ENCODE measurements at regions not wholly inside any gene's neighbourhood (a gene's known extent, or its start where the extent isn't known, plus 50 kb on each side); places are given as distances from the start of the nearest gene placed in this dataset.
"Not testable (repeated sequence)": the region's sequence is repeated elsewhere in the genome, so short reads cannot be mapped to it uniquely, and the experiment has no call there.

DNA sequence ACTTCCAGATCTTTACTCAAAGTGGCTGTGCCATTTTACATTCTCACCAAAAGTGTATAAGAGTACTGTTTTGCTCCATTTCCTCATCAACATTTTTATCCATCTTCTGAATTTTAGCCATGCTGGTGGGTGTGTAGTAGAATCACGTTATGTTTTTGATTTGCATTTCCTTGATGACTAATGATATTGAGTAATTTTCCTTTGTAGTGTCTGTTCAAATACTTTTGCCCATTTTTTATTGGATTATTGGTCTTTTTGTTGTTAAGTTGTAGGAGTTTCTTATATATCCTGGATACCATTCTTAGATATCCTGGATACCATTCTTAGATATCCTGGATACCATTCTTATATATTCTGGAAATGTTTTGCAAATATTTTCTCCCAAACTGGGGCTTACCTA is 344.9 kb downstream of the LRRC3B start:
- DNase-seq: no peak

DNA sequence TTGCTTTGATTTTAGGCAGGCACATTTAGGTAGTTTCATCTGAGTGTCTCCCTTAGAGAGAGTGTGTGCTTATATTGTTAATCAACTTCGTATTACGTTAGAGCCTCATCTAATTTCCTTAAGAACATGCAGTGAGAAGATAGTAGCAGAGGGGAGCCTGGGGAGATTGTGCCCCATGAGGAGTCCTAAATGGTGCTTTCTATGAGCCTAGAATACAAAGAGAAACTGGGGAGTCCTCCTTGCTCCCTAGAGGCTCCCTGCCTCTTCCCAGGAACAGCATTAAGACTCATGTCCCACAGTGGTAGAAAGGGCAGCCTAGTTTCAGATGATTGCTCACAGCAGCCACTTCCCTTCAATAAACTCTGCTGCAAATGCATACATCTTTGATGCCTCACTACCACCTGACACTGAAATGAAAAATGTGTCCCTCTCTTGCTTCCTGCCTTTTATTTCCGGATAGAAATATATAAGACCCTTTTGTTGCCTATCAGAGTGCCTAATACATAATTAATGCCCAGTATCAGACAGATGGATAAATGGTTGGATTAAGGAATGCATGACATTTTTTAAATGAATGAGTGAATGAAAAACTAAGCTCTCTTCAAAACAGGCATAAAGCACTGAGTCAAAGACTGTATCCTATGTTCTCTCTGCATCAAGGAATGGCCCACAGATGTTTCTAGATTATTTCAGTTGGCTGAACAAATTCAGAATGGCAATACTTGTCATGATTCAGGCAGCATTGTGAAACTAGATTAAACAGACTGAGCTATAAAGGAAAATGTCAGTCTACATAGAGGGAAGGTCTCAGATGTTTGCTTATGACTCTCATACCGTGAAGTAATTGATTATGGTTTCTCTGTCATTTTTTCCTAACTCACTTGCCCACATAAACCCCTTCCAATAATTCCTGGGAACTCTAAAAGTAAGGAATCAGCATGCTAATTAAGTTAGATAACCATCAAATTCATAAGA is 362.1 kb downstream of the LRRC3B start:
- no peak for DNase-seq

DNA sequence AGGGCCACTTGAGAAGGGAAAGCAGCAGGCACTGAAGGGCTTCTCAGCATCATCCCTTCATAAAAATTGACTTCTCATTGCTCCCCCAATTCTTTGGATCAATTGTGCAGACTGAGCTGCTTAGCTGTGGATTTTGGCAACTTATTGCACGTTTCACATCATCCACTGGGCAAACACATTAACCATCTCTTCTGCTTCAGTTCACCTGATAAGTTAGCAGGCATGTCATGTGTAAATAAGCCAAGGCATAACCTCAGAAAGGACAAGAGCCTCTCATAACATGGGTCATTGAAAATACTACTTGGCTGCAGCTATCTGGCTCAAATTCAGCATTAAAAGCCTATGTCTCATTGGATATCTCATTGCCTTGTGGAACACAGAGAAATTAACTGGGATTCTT is 366.5 kb downstream of the LRRC3B start:
- no peak for DNase-seq

DNA sequence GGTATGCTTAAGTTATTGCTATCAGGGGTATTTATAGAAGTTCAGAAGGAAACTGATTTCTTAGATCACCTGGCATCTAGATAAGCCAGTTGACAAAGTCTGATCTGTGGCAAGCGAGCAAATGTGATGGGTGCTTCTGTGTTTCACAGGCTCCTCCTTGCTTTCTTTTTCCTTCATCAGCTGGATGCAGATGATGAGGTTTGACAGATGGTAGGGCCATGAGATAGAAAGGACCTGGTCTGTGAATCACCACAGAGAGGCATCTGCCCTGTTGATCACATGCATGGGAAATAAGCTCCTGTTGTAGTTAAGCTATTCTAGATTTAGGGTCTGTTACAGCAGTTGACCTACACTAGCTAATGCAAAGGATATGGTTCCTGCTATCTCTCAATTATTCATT is 372.0 kb downstream of the NEK10 start:
- no peak for DNase-seq

DNA sequence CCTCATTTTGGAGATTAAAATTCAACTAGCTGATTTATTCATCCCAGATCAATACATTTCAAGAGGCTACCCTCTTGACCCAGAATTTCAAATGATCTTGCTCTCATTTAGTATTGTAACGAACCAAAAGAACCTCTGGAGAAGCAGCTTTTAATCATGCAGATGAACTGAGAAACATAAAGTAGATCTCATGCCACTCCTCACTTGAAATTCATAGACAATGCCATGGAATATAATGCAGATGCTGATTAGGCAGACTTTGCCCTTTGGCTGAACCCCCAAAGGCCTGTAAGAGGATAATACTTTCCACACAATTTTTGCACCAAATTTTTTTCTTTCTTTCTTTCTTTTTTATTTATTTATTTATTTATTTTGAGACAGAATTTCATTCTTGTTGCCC is 358.3 kb downstream of the NEK10 start:
- no peak for DNase-seq

DNA sequence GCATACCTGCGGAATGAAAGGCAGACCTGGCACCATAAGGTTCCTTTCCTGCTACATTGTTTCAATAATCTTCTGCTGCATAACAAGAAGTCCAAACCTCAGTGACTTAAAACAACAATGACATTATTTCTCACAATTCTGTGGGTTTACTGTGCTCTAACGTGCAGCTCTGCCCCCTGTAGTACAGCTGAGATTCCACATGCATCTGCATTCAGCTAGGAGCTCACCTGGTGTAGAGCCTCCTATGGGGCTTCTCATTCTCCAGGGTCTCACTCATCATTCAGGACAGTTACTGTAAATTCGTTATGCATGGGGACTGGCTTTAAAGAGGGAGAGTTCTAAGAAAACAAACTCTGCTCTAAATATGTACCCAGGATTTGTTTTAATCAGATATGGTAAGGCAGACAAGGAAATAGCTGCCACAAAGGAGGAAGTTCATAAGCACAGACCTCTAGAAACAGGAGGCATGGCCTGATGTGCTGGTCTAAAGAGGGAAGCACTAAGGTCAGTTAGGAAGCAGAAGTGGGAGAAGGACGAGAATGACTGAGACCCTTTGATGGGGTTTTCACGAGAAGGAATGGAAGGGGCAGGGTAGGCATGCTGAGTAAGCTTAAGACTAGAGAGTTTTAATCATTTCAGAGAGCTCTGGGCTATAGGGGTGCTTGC is 347.0 kb downstream of the NEK10 start:
- DNase-seq: no peak

DNA sequence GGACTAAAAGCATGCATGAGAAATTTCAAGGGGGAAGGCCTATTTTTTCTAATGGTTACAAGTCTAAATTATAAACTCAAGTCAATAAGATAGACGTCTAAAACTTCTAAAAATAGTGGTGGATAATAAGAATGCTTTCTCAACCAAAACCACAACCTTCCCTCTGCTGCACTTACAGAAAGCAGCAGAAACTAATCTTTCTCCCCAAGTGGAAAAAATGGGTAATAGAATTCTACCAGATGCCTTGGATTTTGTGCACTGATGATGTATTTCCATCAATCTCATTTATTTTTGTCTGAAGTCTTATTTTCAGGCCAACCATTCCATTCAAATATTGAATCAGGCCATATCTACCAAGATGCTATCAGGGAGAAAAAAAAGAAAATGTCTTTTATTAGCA is 344.7 kb downstream of the NEK10 start:
- no peak for DNase-seq

DNA sequence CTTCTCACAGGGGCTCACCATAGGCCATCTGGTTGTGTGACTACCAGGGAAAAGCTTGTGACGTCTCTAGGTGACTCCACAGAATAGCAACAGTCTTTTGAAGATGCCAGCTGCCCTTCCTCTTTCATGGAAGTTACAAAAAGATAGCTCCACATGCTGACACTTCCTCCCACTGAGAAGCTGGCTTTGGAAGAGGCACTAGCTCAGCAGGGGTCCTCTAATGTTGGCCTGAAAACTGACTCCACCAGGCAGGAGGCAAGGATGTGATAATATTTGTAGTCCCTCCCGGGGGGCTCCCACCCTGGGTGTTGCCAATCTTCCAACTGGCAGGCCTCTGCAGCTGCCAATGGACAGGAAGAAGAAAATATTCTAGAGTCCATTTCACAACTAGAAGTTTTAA is 343.5 kb downstream of the NEK10 start:
- DNase-seq: no peak

DNA sequence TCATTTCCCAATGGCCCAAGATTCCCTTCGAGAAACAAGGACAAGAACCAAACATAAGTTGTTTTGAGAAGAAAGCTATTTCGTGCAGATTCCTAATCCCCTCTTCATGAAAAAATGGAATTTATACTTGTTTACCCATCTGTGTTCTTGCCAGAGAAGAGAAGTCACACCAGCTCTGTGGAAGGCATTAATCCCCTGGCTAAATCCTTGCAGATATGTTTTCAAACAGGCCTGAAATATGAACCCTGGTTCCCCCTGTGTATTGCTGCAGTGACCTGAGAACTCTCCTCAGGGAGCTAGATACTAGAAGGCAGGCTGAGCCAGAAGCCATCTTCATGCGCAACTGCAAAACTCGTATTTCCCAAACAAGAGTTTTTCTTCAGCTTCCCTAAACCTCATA is 337.7 kb downstream of the NEK10 start:
- DNase-seq: no peak

DNA sequence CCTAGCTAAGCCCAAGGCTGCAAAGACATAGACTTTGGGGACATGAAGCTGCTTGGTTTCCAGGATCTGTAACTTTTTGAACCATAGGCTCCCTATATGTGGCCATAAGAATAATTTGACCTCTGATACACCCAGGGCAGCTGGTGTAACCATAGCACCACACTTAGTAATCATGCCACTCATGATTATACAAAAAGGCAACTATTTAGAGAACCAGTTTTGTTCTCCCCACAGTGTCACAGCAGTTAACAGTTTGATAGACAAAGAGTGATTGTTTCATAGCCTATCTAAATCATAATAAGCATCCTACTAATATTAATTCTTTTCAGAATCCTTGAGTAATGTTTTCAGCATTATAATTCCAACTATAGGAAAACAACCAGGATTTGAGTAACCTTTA is 334.9 kb downstream of the NEK10 start:
- DNase-seq: no peak

DNA sequence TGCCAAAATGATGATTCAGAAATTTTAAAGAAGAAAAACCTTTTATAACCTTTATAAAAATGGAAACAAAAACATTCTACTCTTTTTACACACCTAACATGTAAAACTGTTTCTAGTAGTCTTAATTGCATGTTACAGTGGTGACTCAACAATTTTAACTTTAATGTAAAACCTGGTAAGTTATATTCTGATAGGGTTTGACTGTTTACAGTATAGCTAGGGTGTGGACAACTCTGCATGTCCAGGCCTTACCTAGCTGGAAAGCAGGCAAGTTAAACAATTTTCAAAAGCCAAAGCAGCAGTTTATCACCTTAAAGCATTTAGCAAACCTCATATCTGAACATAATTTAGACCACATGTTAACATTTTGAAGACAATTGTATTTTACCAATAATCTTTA is 328.5 kb downstream of the NEK10 start:
- DNase-seq: no peak

DNA sequence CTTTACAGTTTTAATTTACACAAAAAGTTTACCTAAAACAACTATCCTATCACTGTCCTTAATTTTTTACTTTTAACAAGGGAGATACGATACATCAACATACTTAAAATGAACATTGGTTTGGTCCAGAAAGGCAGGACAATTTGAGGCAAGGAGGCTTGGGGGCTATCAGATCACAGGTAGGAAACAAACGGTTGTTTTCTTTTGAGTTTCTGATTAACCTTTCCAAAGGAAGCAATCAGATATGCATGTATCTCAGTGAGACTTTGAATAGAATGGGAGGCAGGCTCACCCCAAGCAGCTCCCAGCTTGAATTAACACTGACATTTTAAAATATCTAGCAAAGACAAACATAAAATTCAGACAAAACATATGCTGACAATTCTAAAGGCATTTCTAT is 326.6 kb downstream of the NEK10 start:
- not testable (repeated sequence) for DNase-seq

DNA sequence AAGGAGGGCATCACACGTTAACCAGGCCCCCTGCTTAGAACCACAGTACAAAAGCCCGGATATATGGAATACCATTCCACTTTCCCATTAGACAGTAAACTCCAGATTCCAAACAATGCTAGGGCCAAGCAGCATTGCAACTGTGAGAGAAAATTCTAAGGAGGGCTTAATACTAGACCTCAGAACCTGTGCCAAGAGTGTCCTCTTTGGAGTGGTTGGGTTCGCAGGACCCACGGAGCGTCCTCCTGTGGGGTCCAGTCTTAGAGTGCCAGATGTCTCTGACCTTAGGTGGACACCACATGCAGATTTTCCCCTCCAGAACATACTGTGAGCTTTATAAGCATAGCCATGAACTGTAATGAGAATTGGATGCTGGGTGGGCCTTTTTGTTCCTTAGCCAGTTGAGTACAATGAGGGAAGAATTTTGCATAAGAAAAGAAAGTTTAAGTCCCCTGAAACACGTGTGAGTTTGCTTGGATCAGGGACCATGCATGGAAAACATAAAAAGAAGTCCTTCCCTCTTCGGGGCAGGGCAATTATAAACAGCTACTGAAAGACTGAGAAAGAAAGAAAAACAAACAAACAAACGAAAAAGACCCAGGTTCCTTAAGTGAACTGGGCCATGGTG is 325.7 kb downstream of the NEK10 start:
- no peak for DNase-seq

DNA sequence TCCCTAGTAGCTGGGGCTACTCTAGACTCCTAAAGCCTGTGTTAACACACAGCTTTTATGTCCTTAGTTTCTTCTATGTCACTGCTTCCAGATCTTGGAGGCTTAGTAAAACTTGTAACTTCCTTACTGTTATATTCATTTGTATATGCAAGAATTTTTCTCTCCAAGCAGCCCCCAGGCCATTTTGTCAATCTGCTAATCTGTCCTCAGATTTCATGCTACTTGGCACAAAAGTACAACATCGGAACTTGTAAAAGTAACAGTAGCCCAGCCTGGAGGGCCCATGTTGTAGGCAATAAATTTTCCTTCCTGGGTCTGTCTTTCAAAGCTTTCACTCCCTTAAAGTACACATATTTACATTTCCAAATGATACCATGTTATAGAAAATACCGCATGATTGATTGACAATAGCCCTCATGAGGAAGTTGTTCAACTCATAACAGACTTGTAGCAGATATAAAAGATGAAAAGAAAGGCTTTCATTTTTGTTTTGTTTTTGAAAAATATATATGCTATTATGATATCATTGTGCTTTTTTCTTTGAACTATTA is 324.2 kb downstream of the NEK10 start:
- no peak for DNase-seq

DNA sequence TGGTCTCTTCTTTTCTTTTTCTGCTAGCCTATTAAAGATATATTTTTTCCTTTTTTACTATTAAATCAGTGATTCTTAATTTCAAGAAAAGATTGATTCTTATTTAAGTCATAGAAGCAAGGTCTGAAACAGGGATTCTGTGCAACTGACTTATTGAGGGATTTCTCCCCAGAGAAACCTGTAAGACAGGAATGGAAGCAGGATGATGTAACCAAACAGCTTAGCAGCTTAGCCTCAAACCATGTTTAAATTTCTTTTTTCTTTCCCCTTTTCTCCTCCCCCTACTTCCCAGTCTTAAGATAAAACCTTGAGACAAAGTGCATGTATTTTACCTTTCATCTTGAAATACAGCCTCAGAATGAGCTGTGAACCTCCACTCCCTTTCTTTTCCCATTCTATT is 322.8 kb downstream of the NEK10 start:
- DNase-seq: no peak

DNA sequence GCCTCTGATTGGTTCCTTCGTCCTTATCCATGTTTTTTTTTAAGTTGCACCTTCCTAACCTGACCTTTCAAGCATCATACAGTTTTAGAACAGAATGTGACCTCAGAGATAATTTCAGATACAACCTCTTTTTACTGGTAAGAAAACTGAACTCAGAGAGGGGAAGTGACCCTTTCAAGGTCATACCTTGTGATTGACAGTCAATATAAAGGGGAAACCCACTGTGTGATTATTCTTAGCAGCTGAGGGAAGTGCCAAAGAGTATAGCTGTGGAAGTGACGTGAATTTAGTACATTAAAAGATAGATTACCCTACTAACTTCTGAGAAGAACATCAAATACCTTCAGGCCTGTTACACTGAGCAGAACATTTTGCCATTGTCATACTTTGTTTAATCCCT is 319.4 kb downstream of the NEK10 start:
- no peak for DNase-seq

DNA sequence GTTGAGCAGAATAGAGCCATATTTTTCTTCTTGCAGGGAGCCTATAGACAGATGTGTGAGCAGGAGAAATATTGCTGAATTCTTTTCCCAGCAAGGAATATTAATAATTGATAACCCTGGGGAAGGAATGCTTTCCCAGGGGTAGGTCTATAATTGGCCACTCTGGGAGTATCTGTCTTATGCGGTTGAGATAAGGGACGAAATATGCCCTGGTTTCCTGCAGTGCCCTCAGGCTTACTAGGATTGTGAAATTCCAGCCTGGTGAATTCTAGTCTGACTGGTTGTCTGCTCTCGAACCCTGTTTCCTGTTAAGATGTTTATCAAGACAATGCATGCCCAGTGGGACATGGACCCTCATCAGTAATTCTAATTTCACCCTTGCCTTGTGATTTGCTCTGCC is 317.7 kb downstream of the NEK10 start:
- DNase-seq: not testable (repeated sequence)

DNA sequence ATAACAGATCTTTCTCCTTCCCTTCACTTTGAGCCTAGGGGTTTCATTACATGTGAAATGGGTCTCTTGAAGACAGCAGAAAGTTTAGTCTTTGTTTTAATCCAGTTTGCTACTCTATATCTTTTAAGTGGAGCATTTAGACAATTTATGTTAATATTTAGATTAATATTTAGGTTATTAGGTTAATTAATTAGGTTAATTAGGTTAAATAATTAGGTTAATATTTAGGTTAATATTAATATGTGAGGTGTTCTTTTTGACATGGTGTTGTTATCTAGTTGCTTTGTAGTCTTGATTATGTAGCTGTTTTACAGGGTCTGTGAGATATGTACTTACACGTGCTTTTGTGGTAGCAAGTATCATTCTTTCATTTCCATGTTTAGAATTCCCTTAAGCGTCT is 312.9 kb downstream of the NEK10 start:
- no peak for DNase-seq

DNA sequence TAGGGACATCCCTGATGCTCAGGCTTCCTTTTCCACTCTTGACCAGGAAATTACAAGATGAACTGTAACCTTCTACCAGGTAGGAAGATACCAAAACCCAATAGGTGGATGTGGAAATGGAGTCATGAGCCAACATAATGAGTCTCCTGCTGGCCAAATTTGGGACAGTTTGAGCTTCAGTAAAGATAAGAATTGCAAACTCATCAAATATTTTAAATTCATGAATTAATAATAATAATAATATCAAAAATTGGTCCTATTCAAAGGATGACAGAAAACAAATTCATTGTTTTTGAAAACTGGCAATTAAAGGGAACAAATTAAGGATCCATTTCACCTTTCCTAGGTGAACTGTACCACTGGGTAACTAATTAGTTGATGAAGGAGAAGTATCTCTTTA is 309.7 kb downstream of the NEK10 start:
- DNase-seq: no peak
